Calu3 (cell line): ENCODE measurements at regions not wholly inside any gene's neighbourhood (a gene's known extent, or its start where the extent isn't known, plus 50 kb on each side); places are given as distances from the start of the nearest gene placed in this dataset.
"Not testable (repeated sequence)": the region's sequence is repeated elsewhere in the genome, so short reads cannot be mapped to it uniquely, and the experiment has no call there.

Experiments
- BruUV-seq: library from RNA; stranded (reverse); fragments of 400-500 nt; replicated peaks from 2 replicates; lab custom pipeline; 2021; lab: Mats Ljungman, UMichigan
- CTCF ChIA-PET: fragments of 300-600 bp; sonication (Branson Sonifier 250); formaldehyde crosslinking; loops from one replicate; lab custom pipeline; 2022; ENCODE audit warnings: antibody characterized with exemption; lab: Charles Lee
- DNase-seq: peaks from one replicate; pipeline ENCODE4 v3.0.0; 2022
- H3K27ac Mint-ChIP-seq: one replicate; pipeline ENCODE4 v1.8.0; 2022; ENCODE audit warnings: mixed read lengths; ENCODE audit not compliant: unreplicated experiment
- H3K27me3 Mint-ChIP-seq: one replicate; pipeline ENCODE4 v1.8.0; 2022; ENCODE audit warnings: mixed read lengths; ENCODE audit not compliant: unreplicated experiment
- H3K36me3 Mint-ChIP-seq: one replicate; pipeline ENCODE4 v1.8.0; 2022; ENCODE audit warnings: mild to moderate bottlenecking, moderate library complexity, mixed read lengths; ENCODE audit not compliant: insufficient read depth, unreplicated experiment
- H3K4me1 Mint-ChIP-seq: one replicate; pipeline ENCODE4 v1.8.0; 2022; ENCODE audit warnings: mild to moderate bottlenecking, low read depth, mixed read lengths; ENCODE audit not compliant: unreplicated experiment
- H3K4me3 Mint-ChIP-seq: one replicate; pipeline ENCODE4 v1.8.0; 2022; ENCODE audit warnings: mild to moderate bottlenecking, low read depth, moderate library complexity, mixed read lengths; ENCODE audit not compliant: unreplicated experiment
- H3K9me3 Mint-ChIP-seq: one replicate; pipeline ENCODE4 v1.8.0; 2022; ENCODE audit warnings: low read depth, mixed read lengths; ENCODE audit not compliant: unreplicated experiment
- intact Hi-C: fragments of 100-400 bp; cut with micrococcal nuclease; formaldehyde crosslinking; loops from one replicate; pipeline ENCODE4 v1.10.0; 2022; ENCODE audit not compliant: unreplicated experiment
- TF ChIP-seq, protein P1 (sequence below): fragments of 200-600 bp; IDR thresholded peaks from one replicate; pipeline ENCODE4 v1.8.0; 2022; ENCODE audit warnings: antibody characterized with exemption; ENCODE audit not compliant: unreplicated experiment

DNA sequence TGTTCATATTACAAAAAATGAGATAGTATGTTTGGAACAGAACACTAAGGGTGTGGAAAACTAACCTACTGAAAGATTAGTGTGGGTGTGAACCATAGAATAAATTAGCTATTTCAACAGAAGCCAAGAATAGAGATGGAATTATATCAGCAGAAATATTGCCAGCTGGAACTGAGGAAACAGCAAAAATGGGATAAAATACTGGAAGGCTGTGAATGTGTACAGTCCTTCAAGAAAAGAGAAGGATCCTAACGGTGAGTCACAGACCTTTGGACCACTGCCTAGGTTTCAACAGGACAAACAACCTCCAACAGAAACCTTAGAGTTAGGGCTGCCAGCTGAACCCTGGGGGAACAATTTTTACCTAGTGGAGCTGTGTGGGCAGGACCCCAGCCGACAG, 395.0 kb downstream of the ZWINT start:
- BruUV-seq: no TSS peak
- intact Hi-C loops: no loop called here
- no peak overlapping the region for H3K27ac Mint-ChIP-seq
- TF ChIP-seq, protein P1, sequence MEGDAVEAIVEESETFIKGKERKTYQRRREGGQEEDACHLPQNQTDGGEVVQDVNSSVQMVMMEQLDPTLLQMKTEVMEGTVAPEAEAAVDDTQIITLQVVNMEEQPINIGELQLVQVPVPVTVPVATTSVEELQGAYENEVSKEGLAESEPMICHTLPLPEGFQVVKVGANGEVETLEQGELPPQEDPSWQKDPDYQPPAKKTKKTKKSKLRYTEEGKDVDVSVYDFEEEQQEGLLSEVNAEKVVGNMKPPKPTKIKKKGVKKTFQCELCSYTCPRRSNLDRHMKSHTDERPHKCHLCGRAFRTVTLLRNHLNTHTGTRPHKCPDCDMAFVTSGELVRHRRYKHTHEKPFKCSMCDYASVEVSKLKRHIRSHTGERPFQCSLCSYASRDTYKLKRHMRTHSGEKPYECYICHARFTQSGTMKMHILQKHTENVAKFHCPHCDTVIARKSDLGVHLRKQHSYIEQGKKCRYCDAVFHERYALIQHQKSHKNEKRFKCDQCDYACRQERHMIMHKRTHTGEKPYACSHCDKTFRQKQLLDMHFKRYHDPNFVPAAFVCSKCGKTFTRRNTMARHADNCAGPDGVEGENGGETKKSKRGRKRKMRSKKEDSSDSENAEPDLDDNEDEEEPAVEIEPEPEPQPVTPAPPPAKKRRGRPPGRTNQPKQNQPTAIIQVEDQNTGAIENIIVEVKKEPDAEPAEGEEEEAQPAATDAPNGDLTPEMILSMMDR: no peak
- no peak for DNase-seq
- H3K27me3 Mint-ChIP-seq: no peaks in the 10 kb centered on the region
- H3K4me3 Mint-ChIP-seq: no peak overlapping the region
- CTCF ChIA-PET: interaction anchor here (0.6 to 0.7 kb wide), 2 partner anchors 20 to 317 kb away, joined by 3 to 5 read pairs; no protein-coding TSS in a partner anchor
- H3K36me3 Mint-ChIP-seq: no peaks in the 10 kb centered on the region
- peaks cover 3% of the 10 kb centered on the region for H3K9me3 Mint-ChIP-seq
- H3K4me1 Mint-ChIP-seq: no peaks in the 10 kb centered on the region

DNA sequence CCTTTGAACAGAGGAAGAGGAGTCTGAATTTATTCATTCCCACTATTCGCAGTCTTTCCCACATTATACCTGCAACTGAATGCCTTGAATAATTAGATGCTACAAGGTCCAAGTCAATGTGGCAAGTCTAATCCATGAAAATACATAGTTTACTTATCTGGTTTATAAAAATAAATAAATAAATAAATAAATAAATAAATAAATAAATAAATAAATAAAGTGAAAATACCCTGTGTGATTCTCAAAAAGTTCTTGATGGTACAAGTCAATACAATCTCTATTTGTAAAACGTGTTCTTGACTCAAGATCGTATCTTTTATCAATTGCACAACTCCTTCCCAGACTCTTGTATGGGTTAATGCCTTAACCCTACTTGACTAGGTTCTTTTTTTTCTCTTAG, 417.7 kb downstream of the ZWINT start:
- intact Hi-C loops: no loop called here
- Mint-ChIP-seq H3K9me3 (no peaks in the 10 kb centered on the region), H3K36me3 (no peaks in the 10 kb centered on the region), H3K4me3 (no peak overlapping the region), H3K27me3 (no peaks in the 10 kb centered on the region), H3K27ac (no peak overlapping the region), H3K4me1 (no peaks in the 10 kb centered on the region)
- CTCF ChIA-PET: no interaction called here
- no TSS peak for BruUV-seq
- no peak for DNase-seq
- TF ChIP-seq, protein P1: no peak

DNA sequence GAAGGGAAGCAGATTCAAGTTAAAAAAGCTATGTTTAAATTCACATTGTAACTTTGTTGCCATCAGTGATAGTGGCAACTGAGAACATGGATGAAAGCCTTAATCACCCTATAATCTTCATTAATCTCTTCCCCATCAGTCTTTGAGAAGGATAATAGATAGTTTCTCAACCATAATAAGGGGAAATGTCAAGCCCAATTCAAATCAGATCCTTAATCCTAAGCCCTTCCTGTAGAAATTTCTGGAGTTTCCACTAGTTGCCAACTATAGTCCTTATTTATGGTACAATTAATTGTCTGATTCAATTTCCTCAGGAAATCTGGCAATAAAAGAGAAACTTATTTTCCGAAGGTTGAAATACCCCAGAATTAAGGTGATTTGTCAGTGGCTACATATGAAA, 431.8 kb downstream of the ZWINT start:
- Mint-ChIP-seq H3K4me3 (no peak overlapping the region), H3K27me3 (no peaks in the 10 kb centered on the region), H3K9me3 (no peaks in the 10 kb centered on the region), H3K36me3 (no peaks in the 10 kb centered on the region), H3K27ac (no peak overlapping the region), H3K4me1 (no peaks in the 10 kb centered on the region)
- TF ChIP-seq, protein P1: no peak
- intact Hi-C loops: no loop called here
- BruUV-seq: no TSS peak
- CTCF ChIA-PET: no interaction called here
- no peak for DNase-seq

DNA sequence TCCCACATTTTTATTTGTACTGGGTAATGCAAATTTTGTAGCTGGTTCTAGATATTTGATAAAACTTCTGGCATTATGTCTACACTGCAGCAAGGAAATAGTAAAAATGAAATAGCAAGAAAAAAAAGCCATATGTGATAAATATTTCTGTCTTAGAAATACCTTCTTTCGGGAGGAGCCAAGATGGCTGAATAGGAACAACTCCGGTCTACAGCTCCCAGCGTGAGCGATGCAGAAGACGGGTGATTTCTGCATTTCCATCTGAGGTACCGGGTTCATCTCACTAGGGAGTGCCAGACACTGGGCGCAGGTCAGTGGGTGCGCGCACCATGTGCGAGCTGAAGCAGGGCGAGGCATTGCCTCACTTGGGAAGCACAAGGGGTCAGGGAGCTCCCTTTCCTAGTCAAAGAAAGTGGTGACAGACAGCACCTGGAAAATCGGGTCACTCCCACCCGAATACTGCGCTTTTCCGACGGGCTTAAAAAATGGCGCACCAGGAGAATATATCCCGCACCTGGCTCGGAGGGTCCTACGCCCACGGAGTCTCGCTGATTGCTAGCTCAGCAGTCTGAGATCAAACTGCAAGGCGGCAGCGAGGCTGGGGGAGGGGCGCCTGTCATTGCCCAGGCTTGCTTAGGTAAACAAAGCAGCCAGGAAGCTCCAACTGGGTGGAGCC, 461.4 kb downstream of the ZWINT start:
- CTCF ChIA-PET, DNase-seq, H3K9me3 Mint-ChIP-seq, H3K36me3 Mint-ChIP-seq, BruUV-seq, H3K27me3 Mint-ChIP-seq, H3K4me1 Mint-ChIP-seq, H3K27ac Mint-ChIP-seq, H3K4me3 Mint-ChIP-seq, intact Hi-C loops: not testable (repeated sequence)

DNA sequence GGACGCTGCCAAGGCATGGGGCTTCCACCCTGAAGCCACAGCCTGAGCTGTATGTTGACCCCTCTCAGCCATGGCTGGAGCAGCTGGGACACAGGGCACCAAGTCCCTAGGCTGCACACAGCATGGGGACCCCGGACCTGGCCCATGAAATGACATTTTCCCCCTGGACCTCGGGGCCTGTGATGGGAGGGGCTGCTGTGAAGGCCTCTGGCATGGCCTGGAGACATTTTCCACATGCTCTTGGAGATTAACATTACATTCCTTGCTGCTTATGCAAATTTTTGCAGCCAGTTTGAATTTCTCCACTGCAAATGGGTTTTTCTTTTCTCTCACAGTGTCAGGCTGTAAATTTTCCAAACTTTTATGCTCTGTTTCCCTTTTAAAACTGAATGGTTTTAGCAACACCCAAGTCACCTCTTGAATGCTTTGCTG, 463.6 kb downstream of the ZWINT start:
- CTCF ChIA-PET: no interaction called here
- no peak for DNase-seq
- TF ChIP-seq, protein P1: no peak
- Mint-ChIP-seq H3K27me3 (no peaks in the 10 kb centered on the region), H3K9me3 (no peaks in the 10 kb centered on the region), H3K27ac (no peak overlapping the region), H3K36me3 (no peaks in the 10 kb centered on the region), H3K4me1 (no peaks in the 10 kb centered on the region), H3K4me3 (no peak overlapping the region)
- intact Hi-C loops: no loop called here
- BruUV-seq: no TSS peak
